Thyroid gland (tissue), 4 donors: ENCODE measurements at regions not wholly inside any gene's neighbourhood (a gene's known extent, or its start where the extent isn't known, plus 50 kb on each side); places are given as distances from the start of the nearest gene placed in this dataset.

Experiments used
- DNase-seq, 2 donors: peaks; one replicate each; pipeline ENCODE4 v3.0.0-alpha.2; 2019
- H3K27ac ChIP-seq, 3 donors: fragments of 200-600 bp; sonication (generic); 1 replicate in 2 of 3; 2 replicates in 1 of 3; pipeline ENCODE4 v1.5.1; 2016 to 2019; ENCODE audit warnings: mild to moderate bottlenecking in 1 of 3, moderate library complexity in 1 of 3
- H3K27me3 ChIP-seq: fragments of 200-600 bp; sonication (generic); one replicate; pipeline ENCODE4 v1.5.1; 2019
- H3K36me3 ChIP-seq, 2 donors: fragments of 200-600 bp; sonication (generic); one replicate each; pipeline ENCODE4 v1.5.1; 2016 to 2019
- H3K4me1 ChIP-seq, 2 donors: fragments of 200-600 bp; sonication (generic); one replicate each; pipeline ENCODE4 v1.5.1; 2017 to 2019
- H3K4me3 ChIP-seq, 3 donors: fragments of 200-600 bp; sonication (generic); replicated peaks in 1 of 3; 1 replicate in 2 of 3; 2 replicates in 1 of 3; pipeline ENCODE4 v1.5.1; 2016; ENCODE audit warnings: mild to moderate bottlenecking in 1 of 3
- H3K9me3 ChIP-seq: fragments of 200-600 bp; sonication (generic); one replicate; pipeline ENCODE4 v1.5.1; 2017
- CTCF ChIP-seq, 6 experiments: fragments of 200-600 bp in 3 of 6; fragments of 450-650 bp in 3 of 6; sonication (generic) in 3 of 6; IDR thresholded peaks; one replicate each; pipeline ENCODE4 v1.5.1; 2016 to 2019; ENCODE audit warnings: antibody characterized with exemption in 6 of 6, mild to moderate bottlenecking in 2 of 6, inconsistent platforms in 1 of 6, moderate library complexity in 1 of 6
- POLR2A ChIP-seq, 2 donors: fragments of 450-650 bp; IDR thresholded peaks; one replicate each; pipeline ENCODE4 v1.6.1; 2017; ENCODE audit warnings: antibody characterized with exemption in 2 of 2, mild to moderate bottlenecking in 2 of 2, moderate library complexity in 1 of 2
- WGBS, 2 donors: methylation state at CpG; one replicate each; pipeline ENCODE4 v1.1.5; 2017; 5-methylcytosine and 5-hydroxymethylcytosine counted together
- intact Hi-C: fragments of 100-400 bp; cut with DNase I; formaldehyde crosslinking; loops from one replicate; pipeline ENCODE4 v1.15.1; 2023

DNA sequence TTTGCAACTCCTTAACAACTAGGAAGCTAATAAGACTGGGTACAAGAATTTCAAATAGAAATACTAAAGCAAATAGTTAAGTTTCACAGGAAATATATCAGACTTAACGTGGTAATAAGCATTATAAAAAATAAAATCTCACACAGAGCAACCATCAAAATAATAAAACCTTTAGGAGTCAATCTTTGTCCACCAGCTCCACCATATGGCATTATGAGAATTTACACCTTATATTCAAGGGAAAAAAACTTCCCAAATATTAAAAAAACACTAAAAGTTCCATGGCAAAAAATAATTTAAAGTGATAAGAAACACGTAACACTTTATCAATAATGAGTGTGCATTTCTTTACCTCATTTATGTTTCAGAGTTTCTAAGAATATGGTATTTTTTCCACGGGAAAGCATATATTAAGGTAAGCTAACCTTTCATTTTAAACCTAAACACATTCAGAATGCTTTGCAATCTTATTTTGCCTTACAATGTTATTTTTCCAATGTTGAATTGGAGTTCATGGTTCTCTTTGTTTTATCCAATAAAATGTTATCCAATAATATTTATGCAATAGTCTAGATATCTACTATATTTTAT, 423.2 kb upstream of the SGCG start:
- WGBS, 2 donors: 45 to 53% methylated on average over 3 of the region's 3 CpGs
- intact Hi-C loops: no loop called here

GRCh38 chr13:22758245-22758644, 422.5 kb upstream of the SGCG start:
- no peaks in the 10 kb centered on the region for H3K9me3 ChIP-seq
- no peak for TF ChIP-seq CTCF (IDR thresholded peaks at IDR 0.05)
- no peak for TF ChIP-seq POLR2A (IDR thresholded peaks at IDR 0.05)
- no peak for DNase-seq
- 77 to 81% methylated on average over 4 of the region's 4 CpGs for WGBS, 2 donors
- H3K4me3 ChIP-seq: no peak overlapping the region
- no peaks in the 10 kb centered on the region for H3K4me1 ChIP-seq
- H3K36me3 ChIP-seq: no peaks in the 10 kb centered on the region
- no peak overlapping the region for H3K27ac ChIP-seq
- H3K27me3 ChIP-seq: no peaks in the 10 kb centered on the region
- intact Hi-C loops: no loop called here

More for the DNA sequence above, 423.2 kb upstream of the SGCG start:
- Histone ChIP-seq H3K9me3 (no peaks in the 10 kb centered on the region), H3K27ac (no peak overlapping the region), H3K27me3 (no peaks in the 10 kb centered on the region), H3K4me3 (no peak overlapping the region), H3K36me3 (no peaks in the 10 kb centered on the region), H3K4me1 (no peaks in the 10 kb centered on the region)
- no peak for DNase-seq
- TF ChIP-seq CTCF (IDR thresholded peaks at IDR 0.05): peak in 3 of 6 experiments; percentile 17 to 39 (median 29)
- TF ChIP-seq POLR2A (IDR thresholded peaks at IDR 0.05): no peak

DNA sequence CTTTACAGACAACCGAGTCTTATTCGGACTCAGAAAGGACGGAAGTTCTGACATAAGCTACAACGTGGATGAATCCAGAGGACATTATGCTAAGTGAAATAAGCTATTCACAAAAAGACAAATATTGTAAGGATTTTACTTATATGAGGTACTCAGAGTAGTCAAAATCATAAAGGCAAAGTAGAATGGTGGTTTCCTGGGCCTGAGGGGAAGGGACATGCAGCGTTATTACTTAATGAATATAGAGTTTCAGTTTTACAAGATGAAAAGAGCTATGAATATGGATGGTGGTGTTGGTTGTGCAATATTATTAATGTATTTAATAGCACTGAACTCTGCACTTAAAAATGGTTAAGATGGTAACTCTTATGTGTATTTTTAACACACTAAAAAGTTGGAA, 419.1 kb upstream of the SGCG start:
- no peaks in the 10 kb centered on the region for H3K27me3 ChIP-seq
- no peaks in the 10 kb centered on the region for H3K4me1 ChIP-seq
- no peak for TF ChIP-seq POLR2A (IDR thresholded peaks at IDR 0.05)
- TF ChIP-seq CTCF (IDR thresholded peaks at IDR 0.05): no peak

GRCh38 chr13:22765547-22765946, 415.2 kb upstream of the SGCG start:
- 72 to 93% methylated on average over 3 of the region's 3 CpGs for WGBS, 2 donors
- intact Hi-C loops: no loop called here
- no peak overlapping the region for H3K4me3 ChIP-seq
- no peaks in the 10 kb centered on the region for H3K36me3 ChIP-seq
- H3K27ac ChIP-seq: no peak overlapping the region
- H3K4me1 ChIP-seq: no peaks in the 10 kb centered on the region
- no peak for DNase-seq
- no peaks in the 10 kb centered on the region for H3K27me3 ChIP-seq
- no peaks in the 10 kb centered on the region for H3K9me3 ChIP-seq
- TF ChIP-seq POLR2A (IDR thresholded peaks at IDR 0.05) (no peak), CTCF (IDR thresholded peaks at IDR 0.05) (no peak)

More for the DNA sequence above, 419.1 kb upstream of the SGCG start:
- 87 to 90% methylated on average over 5 of the region's 5 CpGs for WGBS, 2 donors
- no peak for DNase-seq
- Histone ChIP-seq H3K36me3 (no peaks in the 10 kb centered on the region), H3K9me3 (no peaks in the 10 kb centered on the region), H3K4me3 (no peak overlapping the region), H3K27ac (no peak overlapping the region)
- intact Hi-C loops: no loop called here

- DNase-seq: no peak
- Histone ChIP-seq H3K4me1 (no peaks in the 10 kb centered on the region), H3K4me3 (no peak overlapping the region), H3K27ac (no peak overlapping the region), H3K9me3 (no peaks in the 10 kb centered on the region), H3K36me3 (no peaks in the 10 kb centered on the region), H3K27me3 (no peaks in the 10 kb centered on the region)
- intact Hi-C loops: no loop called here
- TF ChIP-seq CTCF (IDR thresholded peaks at IDR 0.05) (no peak), POLR2A (IDR thresholded peaks at IDR 0.05) (no peak)
- 93 to 94% methylated on average over 17 to 23 of the region's 23 CpGs for WGBS, 2 donors
These were observed 409.9 kb upstream of the SGCG start for GRCh38 chr13:22770891-22771290.
